ENCODE measurements at regions not wholly inside any gene's neighbourhood (a gene's known extent, or its start where the extent isn't known, plus 50 kb on each side); places are given as distances from the start of the nearest gene placed in this dataset.
A peak's percentile ranks its signal among the peaks of the same experiment; 100 is the strongest.

- intact Hi-C loops (cut with DNase I) = no loop called here
- ATAC-seq (no peak), DNase-seq (no peak)
Measured at GRCh38 chr1:182122256-182122912, 60.9 kb upstream of the ZNF648 start.

GRCh38 chr1:182121787-182122186 is 60.3 kb upstream of the ZNF648 start:
- no peak for DNase-seq
- ATAC-seq = no peak
- intact Hi-C loops (cut with DNase I) = no loop called here

- peak; percentile 64 for DNase-seq
- peak; percentile 88 to 95 for ATAC-seq
- intact Hi-C loops (cut with DNase I) = no loop called here
Measured at GRCh38 chr1:182120411-182121258, 59.1 kb upstream of the ZNF648 start.

GRCh38 chr1:182119631-182120030 is 58.1 kb upstream of the ZNF648 start:
- ATAC-seq = no peak
- DNase-seq = no peak
- intact Hi-C loops (cut with DNase I) = no loop called here

GRCh38 chr1:182118851-182119250 is 57.3 kb upstream of the ZNF648 start:
- ATAC-seq (no peak), DNase-seq (no peak)
- intact Hi-C loops (cut with DNase I) = no loop called here

- ATAC-seq = no peak
- intact Hi-C loops (cut with DNase I) = no loop called here
- DNase-seq = no peak
Measured at GRCh38 chr1:182114627-182115023, 53.1 kb upstream of the ZNF648 start.

- DNase-seq (no peak), ATAC-seq (peak in 1 of 2 donors; percentile 52)
- intact Hi-C loops (cut with DNase I) = no loop called here
Measured at GRCh38 chr1:182113879-182114626, 52.5 kb upstream of the ZNF648 start.

GRCh38 chr1:182111496-182111895 is 50.0 kb upstream of the ZNF648 start:
- intact Hi-C loops (cut with DNase I) = no loop called here
- DNase-seq (no peak), ATAC-seq (no peak)

Data from left cardiac atrium (tissue), 4 donors.